ENCODE measurements at regions not wholly inside any gene's neighbourhood (a gene's known extent, or its start where the extent isn't known, plus 50 kb on each side); places are given as distances from the start of the nearest gene placed in this dataset.
"Not testable (repeated sequence)": the region's sequence is repeated elsewhere in the genome, so short reads cannot be mapped to it uniquely, and the experiment has no call there.

- not testable (repeated sequence) for TF ChIP-seq EZH2 (IDR thresholded peaks at IDR 0.05; ENCODE audit: insufficient read depth, poor library complexity, severe bottlenecking); EZH2phosphoT487 (IDR thresholded peaks at IDR 0.05; ENCODE audit: insufficient read depth, low read depth)
Observed at GRCh38 chr2:87466591-87467120, 281.2 kb upstream of the PLGLB2 start.
